ENCODE measurements at regions not wholly inside any gene's neighbourhood (a gene's known extent, or its start where the extent isn't known, plus 50 kb on each side); places are given as distances from the start of the nearest gene placed in this dataset.
"Not testable (repeated sequence)": the region's sequence is repeated elsewhere in the genome, so short reads cannot be mapped to it uniquely, and the experiment has no call there.

- DNase-seq (ENCODE audit: low read depth): no peak
Observed at GRCh38 chr4:66606215-66606614, 935.9 kb upstream of the EPHA5 start.

- DNase-seq (ENCODE audit: low read depth): no peak
Observed at GRCh38 chr4:66604192-66604591, 933.9 kb upstream of the EPHA5 start.

- no peak for DNase-seq (ENCODE audit: low read depth)
Observed at GRCh38 chr4:66602622-66603021, 932.3 kb upstream of the EPHA5 start.

- no peak for DNase-seq (ENCODE audit: low read depth)
Observed at GRCh38 chr4:66591968-66592367, 921.7 kb upstream of the EPHA5 start.

- no peak for DNase-seq (ENCODE audit: low read depth)
Observed at GRCh38 chr4:66590488-66591215, 920.4 kb upstream of the EPHA5 start.

GRCh38 chr4:66589183-66589582 is 918.9 kb upstream of the EPHA5 start:
- no peak for DNase-seq (ENCODE audit: low read depth)

- no peak for DNase-seq (ENCODE audit: low read depth)
Observed at GRCh38 chr4:66585767-66586166, 915.5 kb upstream of the EPHA5 start.

- DNase-seq (ENCODE audit: low read depth): no peak
Observed at GRCh38 chr4:66577922-66578321, 907.6 kb upstream of the EPHA5 start.

GRCh38 chr4:66575008-66575696 is 904.9 kb upstream of the EPHA5 start:
- no peak for DNase-seq (ENCODE audit: low read depth)

- no peak for DNase-seq (ENCODE audit: low read depth)
Observed at GRCh38 chr4:66574145-66574978, 904.1 kb upstream of the EPHA5 start.

- DNase-seq (ENCODE audit: low read depth): no peak
Observed at GRCh38 chr4:66572949-66573348, 902.7 kb upstream of the EPHA5 start.

- no peak for DNase-seq (ENCODE audit: low read depth)
Observed at GRCh38 chr4:66571145-66571695, 900.9 kb upstream of the EPHA5 start.

- DNase-seq (ENCODE audit: low read depth): no peak
Observed at GRCh38 chr4:66569228-66569627, 898.9 kb upstream of the EPHA5 start.

- DNase-seq (ENCODE audit: low read depth): no peak
Observed at GRCh38 chr4:66568431-66568830, 898.1 kb upstream of the EPHA5 start.

- no peak for DNase-seq (ENCODE audit: low read depth)
Observed at GRCh38 chr4:66568001-66568400, 897.7 kb upstream of the EPHA5 start.

GRCh38 chr4:66567551-66567950 is 897.3 kb upstream of the EPHA5 start:
- DNase-seq (ENCODE audit: low read depth): no peak

GRCh38 chr4:66565801-66566200 is 895.5 kb upstream of the EPHA5 start:
- no peak for DNase-seq (ENCODE audit: low read depth)

GRCh38 chr4:66564901-66565651 is 894.8 kb upstream of the EPHA5 start:
- no peak for DNase-seq (ENCODE audit: low read depth)

GRCh38 chr4:66562276-66562806 is 892.1 kb upstream of the EPHA5 start:
- no peak for DNase-seq (ENCODE audit: low read depth)

- DNase-seq (ENCODE audit: low read depth): not testable (repeated sequence)
Observed at GRCh38 chr4:66561465-66562053, 891.3 kb upstream of the EPHA5 start.

- no peak for DNase-seq (ENCODE audit: low read depth)
Observed at GRCh38 chr4:66558651-66559050, 888.4 kb upstream of the EPHA5 start.
